ENCODE measurements at regions not wholly inside any gene's neighbourhood (a gene's known extent, or its start where the extent isn't known, plus 50 kb on each side); places are given as distances from the start of the nearest gene placed in this dataset.

DNA sequence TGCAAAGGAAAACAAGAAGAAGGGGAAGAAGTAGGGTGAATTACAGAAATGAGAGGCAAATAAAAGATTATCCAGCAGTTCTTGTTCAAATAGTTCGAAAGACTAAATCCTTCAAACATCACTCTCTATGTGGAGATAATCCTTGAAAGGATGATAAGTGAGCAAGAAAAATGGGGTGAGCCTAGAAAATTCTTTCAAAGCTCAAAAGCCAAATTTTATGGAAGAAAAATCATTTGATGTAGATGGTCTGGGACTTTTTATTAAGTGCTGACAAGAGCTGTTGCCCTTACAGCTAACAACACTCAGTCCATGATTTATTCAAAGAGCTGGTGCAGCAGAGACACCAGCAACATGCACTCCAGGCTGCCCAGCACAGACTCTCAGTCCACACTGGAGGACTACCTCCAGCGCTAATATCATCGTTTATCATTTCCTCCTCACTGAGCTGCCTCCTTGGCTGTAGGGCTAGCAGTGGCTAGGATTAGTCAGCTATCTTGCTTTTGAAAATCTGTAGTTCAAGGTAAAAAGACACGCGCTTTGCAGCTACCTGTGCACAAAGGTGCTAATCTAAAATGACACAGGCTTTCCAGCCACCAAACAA, 264.8 kb upstream of the KIF2A start:
- H3K4me1 ChIP-seq (ENCODE audit: insufficient read depth, low read length) = no peaks in the 10 kb centered on the region
- H3K9me3 Mint-ChIP-seq = peaks cover 0 to 8% (median 4%) of the 10 kb centered on the region in 5 donors
- no peak overlapping the region for H3K4me3 Mint-ChIP-seq
- CTCF ChIA-PET = no interaction called here
- no peaks in the 10 kb centered on the region for H3K36me3 Mint-ChIP-seq
- no peaks in the 10 kb centered on the region for H3K27me3 ChIP-seq (ENCODE audit: insufficient read depth, low read length, poor library complexity, severe bottlenecking)
- no peak overlapping the region for H3K4me3 ChIP-seq (ENCODE audit: low read length)
- H3K27ac ChIP-seq (ENCODE audit: low read depth, low read length) = no peak overlapping the region
- no peaks in the 10 kb centered on the region for H3K4me1 Mint-ChIP-seq
- POLR2A ChIA-PET = no interaction called here
- no peaks in the 10 kb centered on the region for H3K36me3 ChIP-seq (ENCODE audit: insufficient read depth, low read length)
- no peak for DNase-seq
- no peak overlapping the region for H3K27ac Mint-ChIP-seq
- H3K27me3 Mint-ChIP-seq = peaks cover 4 to 11% of the 10 kb centered on the region in 2 donors
- H3K9me3 ChIP-seq (ENCODE audit: low read length) = no peaks in the 10 kb centered on the region

DNA sequence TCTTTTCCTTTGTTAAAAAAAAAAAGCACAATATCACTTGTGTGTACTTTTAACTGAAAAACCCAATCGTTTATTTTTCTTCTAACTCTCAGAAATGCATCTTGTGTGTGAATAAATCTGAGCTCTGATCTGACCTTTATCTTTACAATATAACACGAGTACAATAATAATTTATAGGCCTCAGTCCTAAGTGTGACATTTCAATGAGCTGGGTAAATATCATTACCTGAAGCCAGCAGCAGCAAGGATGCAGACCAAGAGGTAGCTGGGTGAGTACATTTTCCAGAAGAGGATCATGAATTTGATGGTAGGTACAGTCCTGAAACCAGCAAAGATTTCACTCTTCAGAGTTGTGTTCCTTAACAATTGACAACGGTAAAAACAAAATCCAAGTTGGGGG, 264.0 kb upstream of the KIF2A start:
- no peak for DNase-seq
- Histone ChIP-seq H3K9me3 (ENCODE audit: low read length) (no peaks in the 10 kb centered on the region), H3K36me3 (ENCODE audit: insufficient read depth, low read length) (no peaks in the 10 kb centered on the region), H3K4me3 (ENCODE audit: low read length) (no peak overlapping the region), H3K4me1 (ENCODE audit: insufficient read depth, low read length) (no peaks in the 10 kb centered on the region), H3K27ac (ENCODE audit: low read depth, low read length) (no peak overlapping the region), H3K27me3 (ENCODE audit: insufficient read depth, low read length, poor library complexity, severe bottlenecking) (no peaks in the 10 kb centered on the region)
- no peak overlapping the region for H3K4me3 Mint-ChIP-seq
- no peaks in the 10 kb centered on the region for H3K4me1 Mint-ChIP-seq
- H3K36me3 Mint-ChIP-seq = no peaks in the 10 kb centered on the region
- no peak overlapping the region for H3K27ac Mint-ChIP-seq
- peaks cover 3 to 11% (median 7%) of the 10 kb centered on the region in 5 donors for H3K9me3 Mint-ChIP-seq
- ChIA-PET POLR2A (no interaction called here), CTCF (no interaction called here)
- H3K27me3 Mint-ChIP-seq = peaks cover 4 to 11% of the 10 kb centered on the region in 2 donors

DNA sequence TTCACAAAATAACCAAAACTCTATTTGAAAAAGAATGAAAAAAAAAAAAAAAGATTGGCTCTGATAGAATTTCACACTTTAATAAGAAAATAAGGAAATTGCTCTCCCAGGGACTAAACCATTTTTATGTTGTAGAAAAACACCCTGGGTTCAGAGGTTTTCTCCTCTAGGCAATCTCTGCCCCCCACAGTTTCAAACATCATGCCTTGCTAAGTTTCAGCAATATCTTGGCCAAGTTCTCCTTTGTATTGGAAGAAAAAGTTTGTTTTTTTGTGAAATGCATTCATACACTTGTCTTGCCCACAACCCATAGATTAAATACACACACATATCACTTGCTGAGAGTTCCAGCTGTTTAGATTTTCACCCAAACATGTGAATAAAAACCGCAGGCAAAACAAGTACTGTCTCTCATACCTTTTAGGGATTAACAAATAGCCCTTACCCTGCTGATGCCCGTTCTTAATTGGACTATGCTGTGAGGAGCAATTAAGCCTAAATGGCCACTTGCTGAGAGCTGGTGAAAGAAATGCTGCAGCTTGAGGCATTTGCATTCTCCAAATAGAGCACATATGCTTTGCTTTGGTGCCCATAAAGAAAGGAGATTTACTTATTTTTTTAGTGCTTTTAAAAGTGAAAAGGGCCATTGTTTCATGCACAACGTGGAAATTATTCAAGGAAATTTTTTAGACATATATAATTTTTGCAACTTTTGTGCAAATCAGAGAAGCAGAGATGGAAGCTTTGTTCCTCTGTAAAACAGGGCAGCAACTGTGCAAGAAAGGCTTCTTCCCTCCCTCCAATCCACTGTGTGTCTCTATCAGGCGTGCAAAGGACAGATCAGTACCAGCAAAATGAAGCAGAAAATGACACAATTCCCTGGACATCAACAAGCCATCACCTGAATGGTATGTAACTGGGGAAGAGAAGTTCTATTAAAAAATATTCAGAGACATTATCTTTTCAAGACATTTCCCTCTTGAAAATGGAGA, 262.4 kb upstream of the KIF2A start:
- Mint-ChIP-seq H3K9me3 (peaks cover 3 to 12% (median 7%) of the 10 kb centered on the region in 5 donors), H3K27me3 (peaks cover 0 to 3% of the 10 kb centered on the region in 2 donors), H3K4me3 (no peak overlapping the region), H3K36me3 (no peaks in the 10 kb centered on the region), H3K27ac (no peak overlapping the region), H3K4me1 (no peaks in the 10 kb centered on the region)
- CTCF ChIA-PET = no interaction called here
- Histone ChIP-seq H3K27ac (ENCODE audit: low read depth, low read length) (no peak overlapping the region), H3K9me3 (ENCODE audit: low read length) (no peaks in the 10 kb centered on the region), H3K36me3 (ENCODE audit: insufficient read depth, low read length) (no peaks in the 10 kb centered on the region), H3K4me1 (ENCODE audit: insufficient read depth, low read length) (no peaks in the 10 kb centered on the region), H3K4me3 (ENCODE audit: low read length) (no peak overlapping the region), H3K27me3 (ENCODE audit: insufficient read depth, low read length, poor library complexity, severe bottlenecking) (no peaks in the 10 kb centered on the region)
- POLR2A ChIA-PET = no interaction called here
- DNase-seq = no peak

DNA sequence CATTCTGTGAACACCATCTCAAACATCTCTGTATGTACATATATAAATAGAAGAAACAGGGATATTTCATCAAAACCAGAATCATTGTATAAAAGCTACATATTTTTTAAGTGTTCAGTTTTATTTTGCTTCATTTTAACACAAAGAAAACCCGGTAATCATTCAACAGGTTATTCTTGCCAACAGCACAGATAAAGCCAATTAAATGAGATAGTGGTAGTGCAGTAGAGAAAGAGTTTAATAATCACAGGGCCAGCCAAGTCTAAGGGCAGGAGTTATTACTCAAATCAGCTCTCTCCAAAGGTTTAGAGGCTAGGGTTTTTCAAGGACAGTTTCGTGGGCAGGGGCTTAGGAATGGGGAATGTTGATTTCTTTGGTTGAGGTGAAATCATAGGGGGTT, 261.0 kb upstream of the KIF2A start:
- ChIA-PET CTCF (no interaction called here), POLR2A (no interaction called here)
- peaks cover 3 to 12% (median 10%) of the 10 kb centered on the region in 5 donors for H3K9me3 Mint-ChIP-seq
- Histone ChIP-seq H3K36me3 (ENCODE audit: insufficient read depth, low read length) (no peaks in the 10 kb centered on the region), H3K4me3 (ENCODE audit: low read length) (no peak overlapping the region), H3K4me1 (ENCODE audit: insufficient read depth, low read length) (no peaks in the 10 kb centered on the region), H3K9me3 (ENCODE audit: low read length) (no peaks in the 10 kb centered on the region), H3K27ac (ENCODE audit: low read depth, low read length) (no peak overlapping the region), H3K27me3 (ENCODE audit: insufficient read depth, low read length, poor library complexity, severe bottlenecking) (no peaks in the 10 kb centered on the region)
- no peak overlapping the region for H3K4me3 Mint-ChIP-seq
- no peak for DNase-seq
- peaks cover 0 to 2% of the 10 kb centered on the region in 2 donors for H3K27me3 Mint-ChIP-seq
- H3K27ac Mint-ChIP-seq = no peak overlapping the region
- no peaks in the 10 kb centered on the region for H3K36me3 Mint-ChIP-seq
- H3K4me1 Mint-ChIP-seq = no peaks in the 10 kb centered on the region

DNA sequence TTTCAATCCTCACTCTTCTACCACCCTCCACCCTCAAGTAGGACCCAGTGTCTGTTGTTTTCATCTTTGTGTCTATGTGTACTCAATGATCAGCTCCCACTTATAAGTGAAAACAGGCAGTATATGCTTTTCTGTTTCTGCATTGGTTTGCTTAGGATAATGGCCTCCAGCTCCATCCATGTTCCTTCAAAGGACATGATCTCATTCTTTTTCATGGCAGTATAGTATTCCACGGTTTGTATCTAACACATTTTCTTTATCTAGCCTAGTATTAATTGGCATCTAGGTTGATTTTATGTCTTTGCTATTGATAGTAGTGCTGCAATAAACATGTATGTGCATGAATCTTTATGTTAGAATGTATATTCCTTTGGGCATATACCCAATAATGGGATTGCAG, 259.8 kb upstream of the KIF2A start:
- DNase-seq = no peak
- Mint-ChIP-seq H3K27ac (no peak overlapping the region), H3K27me3 (peaks cover 0 to 2% of the 10 kb centered on the region in 2 donors), H3K4me3 (no peak overlapping the region), H3K4me1 (no peaks in the 10 kb centered on the region), H3K9me3 (peaks cover 3 to 12% (median 10%) of the 10 kb centered on the region in 5 donors), H3K36me3 (no peaks in the 10 kb centered on the region)
- Histone ChIP-seq H3K27ac (ENCODE audit: low read depth, low read length) (no peak overlapping the region), H3K4me1 (ENCODE audit: insufficient read depth, low read length) (no peaks in the 10 kb centered on the region), H3K27me3 (ENCODE audit: insufficient read depth, low read length, poor library complexity, severe bottlenecking) (no peaks in the 10 kb centered on the region), H3K36me3 (ENCODE audit: insufficient read depth, low read length) (no peaks in the 10 kb centered on the region), H3K9me3 (ENCODE audit: low read length) (no peaks in the 10 kb centered on the region), H3K4me3 (ENCODE audit: low read length) (no peak overlapping the region)
- POLR2A ChIA-PET = no interaction called here
- CTCF ChIA-PET = no interaction called here

DNA sequence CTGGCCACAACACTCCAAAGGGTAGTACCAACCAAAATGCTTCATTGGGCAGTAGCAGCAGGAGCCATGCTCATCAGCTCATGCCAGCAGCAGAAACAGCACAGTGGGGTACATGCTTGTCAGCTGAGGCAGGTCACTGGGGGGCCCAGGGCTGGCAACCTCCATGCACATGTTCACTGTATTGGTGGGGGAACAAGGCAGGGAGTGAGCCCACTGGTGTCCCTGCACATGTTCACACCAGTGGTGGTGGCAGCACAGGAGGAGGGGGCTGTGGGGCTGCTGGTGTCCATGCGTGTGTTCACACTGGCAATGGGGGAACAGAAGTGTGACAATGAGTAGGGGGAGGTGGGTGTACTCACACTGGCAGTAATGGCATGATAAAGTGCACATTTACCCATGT, 254.3 kb upstream of the KIF2A start:
- Histone ChIP-seq H3K27ac (ENCODE audit: low read depth, low read length) (no peak overlapping the region), H3K36me3 (ENCODE audit: insufficient read depth, low read length) (no peaks in the 10 kb centered on the region), H3K4me3 (ENCODE audit: low read length) (no peak overlapping the region), H3K9me3 (ENCODE audit: low read length) (no peaks in the 10 kb centered on the region), H3K27me3 (ENCODE audit: insufficient read depth, low read length, poor library complexity, severe bottlenecking) (no peaks in the 10 kb centered on the region), H3K4me1 (ENCODE audit: insufficient read depth, low read length) (no peaks in the 10 kb centered on the region)
- H3K4me1 Mint-ChIP-seq = no peaks in the 10 kb centered on the region
- CTCF ChIA-PET = no interaction called here
- H3K27me3 Mint-ChIP-seq = peaks cover 0 to 3% of the 10 kb centered on the region in 2 donors
- H3K4me3 Mint-ChIP-seq = no peak overlapping the region
- no peaks in the 10 kb centered on the region for H3K36me3 Mint-ChIP-seq
- no peak overlapping the region for H3K27ac Mint-ChIP-seq
- DNase-seq = no peak
- H3K9me3 Mint-ChIP-seq = peaks cover 0 to 18% (median 3%) of the 10 kb centered on the region in 5 donors
- POLR2A ChIA-PET = no interaction called here

DNA sequence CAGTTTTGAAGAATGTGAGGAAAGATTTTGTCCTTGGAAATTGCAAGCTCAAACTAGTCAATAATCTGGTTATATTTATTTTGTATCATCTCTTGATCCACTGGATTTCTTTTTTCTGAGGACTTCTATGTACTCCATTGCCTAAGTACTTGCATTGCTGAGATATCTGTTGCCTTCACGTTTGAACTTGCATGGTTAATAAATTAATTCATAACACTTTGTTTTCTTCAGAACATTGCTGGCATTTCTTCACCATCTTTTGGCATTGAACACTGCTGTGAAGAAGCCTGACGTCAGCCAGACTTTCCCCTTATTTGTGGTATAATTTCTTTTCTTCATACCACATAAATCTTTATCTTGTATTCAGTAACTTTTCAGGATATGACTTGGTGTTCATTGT, 246.0 kb upstream of the KIF2A start:
- Histone ChIP-seq H3K4me3 (ENCODE audit: low read length) (no peak overlapping the region), H3K4me1 (ENCODE audit: insufficient read depth, low read length) (no peaks in the 10 kb centered on the region), H3K27me3 (ENCODE audit: insufficient read depth, low read length, poor library complexity, severe bottlenecking) (no peaks in the 10 kb centered on the region), H3K27ac (ENCODE audit: low read depth, low read length) (no peak overlapping the region), H3K9me3 (ENCODE audit: low read length) (no peaks in the 10 kb centered on the region), H3K36me3 (ENCODE audit: insufficient read depth, low read length) (no peaks in the 10 kb centered on the region)
- H3K4me1 Mint-ChIP-seq = no peaks in the 10 kb centered on the region
- peaks cover 2 to 13% of the 10 kb centered on the region in 2 donors for H3K27me3 Mint-ChIP-seq
- POLR2A ChIA-PET = no interaction called here
- H3K4me3 Mint-ChIP-seq = no peak overlapping the region
- CTCF ChIA-PET = no interaction called here
- no peaks in the 10 kb centered on the region for H3K36me3 Mint-ChIP-seq
- H3K9me3 Mint-ChIP-seq = peaks cover 0 to 14% (median 4%) of the 10 kb centered on the region in 5 donors
- H3K27ac Mint-ChIP-seq = no peak overlapping the region
- DNase-seq = no peak

DNA sequence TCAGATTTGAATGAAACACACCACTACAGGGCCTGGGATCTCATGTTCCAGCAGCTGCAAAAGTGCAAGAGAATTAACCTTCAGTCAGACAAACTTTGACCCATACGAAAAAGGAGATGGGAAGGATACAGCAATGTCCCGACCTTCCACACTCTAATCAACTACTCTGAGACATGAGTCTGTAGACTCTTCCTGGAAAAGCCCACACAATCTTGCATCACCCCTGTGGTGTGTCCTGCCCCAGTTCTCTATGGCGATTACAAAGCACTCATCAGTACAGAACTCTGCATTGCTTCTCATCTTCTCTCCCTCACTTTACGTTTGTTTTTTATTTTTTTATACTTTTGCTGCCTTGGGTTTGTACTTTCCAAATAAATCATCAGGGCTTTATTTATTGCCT, 241.0 kb upstream of the KIF2A start:
- Histone ChIP-seq H3K27ac (ENCODE audit: low read depth, low read length) (no peak overlapping the region), H3K4me3 (ENCODE audit: low read length) (no peak overlapping the region), H3K27me3 (ENCODE audit: insufficient read depth, low read length, poor library complexity, severe bottlenecking) (no peaks in the 10 kb centered on the region), H3K4me1 (ENCODE audit: insufficient read depth, low read length) (no peaks in the 10 kb centered on the region), H3K36me3 (ENCODE audit: insufficient read depth, low read length) (no peaks in the 10 kb centered on the region), H3K9me3 (ENCODE audit: low read length) (no peaks in the 10 kb centered on the region)
- Mint-ChIP-seq H3K4me3 (no peak overlapping the region), H3K27me3 (peaks cover 0 to 24% of the 10 kb centered on the region in 2 donors), H3K4me1 (no peaks in the 10 kb centered on the region), H3K36me3 (no peaks in the 10 kb centered on the region), H3K27ac (no peak overlapping the region), H3K9me3 (no peaks in the 10 kb centered on the region)
- CTCF ChIA-PET = no interaction called here
- POLR2A ChIA-PET = no interaction called here
- no peak for DNase-seq
